SJSA1 (cell line): ENCODE measurements at regions not wholly inside any gene's neighbourhood (a gene's known extent, or its start where the extent isn't known, plus 50 kb on each side); places are given as distances from the start of the nearest gene placed in this dataset.
"Not testable (repeated sequence)": the region's sequence is repeated elsewhere in the genome, so short reads cannot be mapped to it uniquely, and the experiment has no call there.

ENCODE experiments used
- DNase-seq, 2 experiments: peaks; one replicate each; pipeline ENCODE4 v3.0.0-alpha.2; 2015 to 2020; ENCODE audit warnings: low spot score in 2 of 2, low read depth in 1 of 2
- H3K27ac ChIP-seq: fragments of 250-450 bp; sonication (Bioruptor Pico); 2 replicates; pipeline ENCODE4 v1.5.1; 2020; ENCODE audit warnings: mild to moderate bottlenecking, moderate library complexity
- H3K27me3 ChIP-seq: fragments of 250-450 bp; sonication (Bioruptor Pico); replicated peaks from 2 replicates; pipeline ENCODE4 v1.5.1; 2020; ENCODE audit warnings: mild to moderate bottlenecking, moderate library complexity
- H3K36me3 ChIP-seq: fragments of 250-450 bp; sonication (Bioruptor Pico); 2 replicates; pipeline ENCODE4 v1.5.1; 2020; ENCODE audit warnings: mild to moderate bottlenecking
- H3K4me1 ChIP-seq: fragments of 250-450 bp; sonication (Bioruptor Pico); replicated peaks from 2 replicates; pipeline ENCODE4 v1.6.1; 2021; ENCODE audit warnings: mild to moderate bottlenecking
- H3K4me3 ChIP-seq: fragments of 250-450 bp; sonication (Bioruptor Pico); 2 replicates; pipeline ENCODE4 v1.5.1; 2020; ENCODE audit warnings: mild to moderate bottlenecking
- H3K9me3 ChIP-seq: fragments of 250-450 bp; sonication (Bioruptor Pico); replicated peaks from 2 replicates; pipeline ENCODE4 v1.5.1; 2020; ENCODE audit warnings: mild to moderate bottlenecking

DNA sequence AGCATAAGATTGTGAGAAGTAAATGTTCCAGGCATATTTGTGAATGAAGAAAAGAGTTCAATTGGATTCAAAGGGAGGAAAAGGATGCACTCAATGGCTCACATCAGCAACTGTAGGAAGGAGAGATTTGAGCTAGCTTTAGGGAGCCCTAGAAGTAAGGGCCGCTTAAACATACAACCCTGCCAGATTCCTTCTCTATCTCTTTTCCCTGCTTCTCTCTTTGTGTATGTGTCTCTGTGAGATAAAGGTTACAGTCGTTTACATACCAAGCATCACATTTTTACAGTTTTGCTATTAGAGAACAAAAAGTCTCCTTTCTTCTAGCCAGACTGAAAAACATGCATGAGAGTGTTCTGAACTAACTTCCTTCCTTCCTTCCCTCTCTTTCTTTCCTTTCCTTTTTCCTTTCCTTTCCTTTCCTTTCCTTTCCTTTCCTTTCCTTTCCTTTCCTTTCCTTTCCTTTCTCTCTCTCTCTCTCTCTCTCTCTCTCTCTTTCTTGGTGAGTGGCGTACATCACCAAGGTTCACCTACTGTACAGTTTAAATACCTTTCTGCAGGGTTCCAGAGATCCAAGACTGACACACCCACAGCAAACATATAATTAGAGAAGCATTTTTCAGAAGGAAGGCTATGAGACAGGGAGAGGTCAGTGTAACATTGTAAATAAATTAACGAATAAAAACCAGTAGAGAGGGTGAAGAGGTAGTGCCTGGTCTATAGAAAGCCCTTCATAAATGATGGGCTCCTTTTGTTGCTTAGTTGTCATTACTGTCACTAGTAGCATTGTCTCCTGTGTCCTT lies 240.4 kb downstream of the ARL4A start:
- no peaks in the 10 kb centered on the region for H3K36me3 ChIP-seq
- DNase-seq = no peak
- no peak overlapping the region for H3K27ac ChIP-seq
- no peak overlapping the region for H3K4me3 ChIP-seq
- H3K9me3 ChIP-seq = no peaks in the 10 kb centered on the region
- no peaks in the 10 kb centered on the region for H3K27me3 ChIP-seq
- H3K4me1 ChIP-seq = no peaks in the 10 kb centered on the region

DNA sequence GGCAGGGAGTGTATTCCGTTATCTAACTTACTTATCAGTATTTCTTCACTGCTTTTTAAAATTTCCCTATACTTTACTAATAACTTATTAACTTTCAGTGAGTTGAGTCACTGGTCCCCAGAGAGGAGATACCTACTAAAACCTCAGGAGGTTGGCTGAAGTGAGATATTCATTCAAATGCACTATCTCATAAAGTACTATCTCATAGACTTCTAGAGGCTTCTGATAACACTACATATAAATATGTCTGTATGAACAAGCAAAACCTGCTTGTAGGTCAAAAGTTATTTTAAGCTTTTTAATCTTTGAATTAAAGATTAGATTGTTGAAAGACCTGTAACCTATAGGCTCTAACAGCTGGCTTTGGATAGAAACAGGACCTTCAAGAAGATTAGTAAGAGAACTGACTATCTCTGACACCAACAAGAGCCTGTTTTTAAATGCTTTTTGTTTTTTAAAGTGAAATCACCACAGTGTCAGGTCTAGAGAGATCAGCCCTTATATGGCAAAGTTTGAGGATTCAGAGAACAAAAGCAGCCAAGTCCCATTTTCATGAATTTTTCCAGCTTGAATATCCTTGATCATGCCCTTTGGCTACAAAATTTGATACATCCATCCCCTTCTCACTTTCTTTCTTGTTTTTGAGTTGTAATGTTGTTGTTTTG lies 242.2 kb downstream of the ARL4A start:
- no peak for DNase-seq
- Histone ChIP-seq H3K36me3 (no peaks in the 10 kb centered on the region), H3K9me3 (no peaks in the 10 kb centered on the region), H3K27ac (no peak overlapping the region), H3K4me1 (no peaks in the 10 kb centered on the region), H3K4me3 (no peak overlapping the region), H3K27me3 (no peaks in the 10 kb centered on the region)

DNA sequence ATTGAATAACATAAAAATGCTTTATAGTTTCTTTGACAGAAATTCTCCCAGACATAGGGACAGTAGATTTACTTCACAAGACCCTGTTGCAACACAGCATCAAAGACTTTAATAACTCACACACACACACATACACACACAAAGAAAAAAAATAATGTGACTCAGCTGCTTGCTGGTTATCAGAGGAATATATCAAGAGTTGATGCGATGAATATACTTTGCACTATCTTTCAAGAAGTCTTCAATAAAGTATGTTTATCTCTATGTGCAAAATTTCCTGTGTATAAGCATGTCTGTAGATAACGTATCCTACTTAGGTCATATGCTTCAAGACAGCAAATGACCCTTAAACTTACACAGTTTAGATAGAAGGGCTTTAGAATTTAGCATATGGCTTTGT lies 243.1 kb downstream of the ARL4A start:
- H3K4me3 ChIP-seq = no peak overlapping the region

DNA sequence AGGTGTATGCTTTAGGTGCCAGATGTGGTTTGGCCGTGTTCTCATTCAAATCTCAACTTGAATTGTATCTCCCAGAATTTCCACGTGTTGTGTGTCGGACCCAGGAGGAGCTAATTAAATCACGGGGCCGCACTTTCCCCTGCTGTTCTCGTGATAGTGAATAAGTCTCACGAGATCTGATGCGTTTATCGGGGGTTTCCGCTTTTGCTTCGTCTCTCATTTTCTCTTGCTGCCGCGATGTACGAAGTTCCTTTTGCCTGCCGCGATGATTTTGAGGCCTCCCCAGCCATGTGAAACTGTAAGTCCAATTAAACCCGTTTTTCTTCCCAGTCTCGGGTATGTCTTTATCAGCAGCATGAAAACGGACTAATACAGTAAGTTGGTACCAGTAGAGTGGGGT lies 244.0 kb downstream of the ARL4A start:
- not testable (repeated sequence) for H3K36me3 ChIP-seq, H3K4me1 ChIP-seq, H3K9me3 ChIP-seq, H3K27ac ChIP-seq, H3K4me3 ChIP-seq, DNase-seq, H3K27me3 ChIP-seq

More for the DNA sequence above, 243.1 kb downstream of the ARL4A start:
- Histone ChIP-seq H3K36me3 (no peaks in the 10 kb centered on the region), H3K27me3 (no peaks in the 10 kb centered on the region), H3K27ac (no peak overlapping the region), H3K9me3 (no peaks in the 10 kb centered on the region), H3K4me1 (no peaks in the 10 kb centered on the region)
- DNase-seq = no peak

DNA sequence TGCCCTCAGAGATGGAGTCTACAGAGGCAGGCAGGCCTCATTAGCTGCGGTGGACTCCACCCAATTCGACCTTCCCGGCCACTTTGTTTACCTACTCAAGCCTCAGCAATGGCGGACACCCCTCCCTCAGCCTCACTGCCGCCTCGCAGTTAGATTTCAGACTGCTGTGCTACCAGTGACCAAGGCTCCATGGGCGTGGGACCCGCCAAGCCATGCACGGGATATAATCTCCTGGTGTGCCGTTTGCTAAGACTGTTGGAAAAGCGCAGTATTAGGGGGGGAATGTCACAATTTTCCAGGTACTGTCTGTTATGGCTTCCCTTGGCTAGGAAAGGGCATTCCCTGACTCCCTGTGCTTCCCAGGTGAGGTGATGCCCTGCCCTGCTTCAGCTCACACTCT lies 252.3 kb downstream of the ARL4A start:
- H3K9me3 ChIP-seq = no peaks in the 10 kb centered on the region
- no peak overlapping the region for H3K27ac ChIP-seq
- H3K27me3 ChIP-seq = no peaks in the 10 kb centered on the region
- no peaks in the 10 kb centered on the region for H3K36me3 ChIP-seq
- no peak for DNase-seq
- H3K4me1 ChIP-seq = no peaks in the 10 kb centered on the region
- no peak overlapping the region for H3K4me3 ChIP-seq

DNA sequence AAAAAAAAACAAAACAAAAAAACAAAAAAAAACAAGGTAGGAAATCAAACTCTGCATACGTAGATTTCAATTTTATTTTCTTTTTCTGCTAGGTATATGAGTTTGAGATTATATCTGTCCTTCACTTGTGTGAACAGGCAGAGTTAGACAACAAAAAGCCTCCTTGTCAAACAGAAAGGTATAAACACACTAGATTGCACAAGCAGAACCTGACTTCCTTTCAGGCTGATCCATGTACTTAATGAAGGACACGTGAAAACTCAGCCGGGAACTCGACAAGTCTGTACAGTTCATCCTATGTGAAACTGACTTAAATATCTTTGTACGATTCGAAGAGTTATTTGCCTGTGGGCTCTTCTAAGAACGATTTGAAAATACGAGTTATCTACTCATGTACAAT lies 254.1 kb downstream of the ARL4A start:
- H3K27ac ChIP-seq = no peak overlapping the region
- no peaks in the 10 kb centered on the region for H3K4me1 ChIP-seq
- DNase-seq = no peak

DNA sequence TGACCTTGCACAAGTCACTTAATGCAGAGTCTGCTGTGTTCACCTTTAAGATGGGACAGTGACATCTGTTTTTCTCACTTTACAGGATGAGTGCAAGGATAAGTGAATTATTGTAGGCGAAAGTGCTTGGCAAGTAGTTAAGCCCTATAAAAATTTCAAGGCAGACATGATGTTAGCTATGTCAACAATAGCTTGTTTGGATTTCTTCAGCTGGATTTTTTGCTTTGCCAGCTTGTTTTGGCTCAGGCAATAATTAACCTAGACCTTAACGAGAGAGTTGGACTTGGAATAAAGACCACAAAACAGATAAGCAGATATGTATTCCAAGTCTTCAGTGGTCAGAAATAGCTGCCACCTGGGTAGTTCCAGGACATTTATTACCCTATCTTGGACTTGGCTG lies 255.2 kb downstream of the ARL4A start:
- Histone ChIP-seq H3K4me1 (no peaks in the 10 kb centered on the region), H3K4me3 (no peak overlapping the region), H3K36me3 (no peaks in the 10 kb centered on the region), H3K27me3 (no peaks in the 10 kb centered on the region), H3K27ac (no peak overlapping the region), H3K9me3 (no peaks in the 10 kb centered on the region)
- no peak for DNase-seq

More for the DNA sequence above, 254.1 kb downstream of the ARL4A start:
- no peak overlapping the region for H3K4me3 ChIP-seq
- H3K9me3 ChIP-seq = no peaks in the 10 kb centered on the region
- H3K36me3 ChIP-seq = no peaks in the 10 kb centered on the region
- no peaks in the 10 kb centered on the region for H3K27me3 ChIP-seq

DNA sequence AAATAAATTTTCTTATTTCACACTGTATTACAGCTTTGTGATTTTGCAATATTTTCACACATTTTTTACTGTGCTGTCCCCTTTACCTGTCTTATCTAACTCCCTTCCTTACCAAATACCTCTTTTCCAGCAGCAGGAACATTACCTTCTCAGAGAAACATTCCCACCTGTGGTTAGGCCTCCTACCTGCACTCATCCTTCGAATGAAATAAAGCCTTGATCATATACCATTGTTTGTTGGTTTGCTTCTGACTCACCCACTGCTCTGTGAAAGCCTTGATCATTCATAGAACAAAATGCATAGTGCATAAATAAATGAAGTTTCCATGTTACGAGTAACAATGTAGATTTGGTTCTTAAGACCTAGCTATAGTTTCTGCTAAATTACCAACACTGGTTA lies 256.3 kb downstream of the ARL4A start:
- no peaks in the 10 kb centered on the region for H3K36me3 ChIP-seq
- no peak overlapping the region for H3K27ac ChIP-seq
- no peak for DNase-seq
- no peak overlapping the region for H3K4me3 ChIP-seq
- no peaks in the 10 kb centered on the region for H3K27me3 ChIP-seq
- H3K4me1 ChIP-seq = no peaks in the 10 kb centered on the region
- H3K9me3 ChIP-seq = no peaks in the 10 kb centered on the region

DNA sequence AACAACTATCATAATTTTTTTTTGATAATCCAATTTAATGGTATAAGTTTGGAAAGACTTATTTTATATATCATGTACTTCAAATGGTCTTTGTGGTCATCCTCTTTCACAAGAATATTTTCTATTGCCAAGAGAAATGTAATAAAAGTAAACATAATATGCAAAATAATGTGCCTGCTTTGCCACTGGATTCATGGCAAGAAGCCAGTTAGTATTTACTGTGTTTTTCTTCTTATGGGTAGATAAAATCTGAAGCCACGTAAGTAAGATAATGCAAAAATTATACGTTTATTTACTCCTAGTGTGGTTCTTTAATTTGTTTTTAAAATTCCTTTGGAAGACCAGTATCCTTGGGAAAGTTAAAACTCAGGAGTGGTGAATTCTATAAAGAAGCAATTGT lies 258.5 kb downstream of the ARL4A start:
- Histone ChIP-seq H3K27me3 (no peaks in the 10 kb centered on the region), H3K27ac (no peak overlapping the region), H3K36me3 (no peaks in the 10 kb centered on the region), H3K9me3 (no peaks in the 10 kb centered on the region), H3K4me1 (no peaks in the 10 kb centered on the region), H3K4me3 (no peak overlapping the region)
- DNase-seq = no peak

DNA sequence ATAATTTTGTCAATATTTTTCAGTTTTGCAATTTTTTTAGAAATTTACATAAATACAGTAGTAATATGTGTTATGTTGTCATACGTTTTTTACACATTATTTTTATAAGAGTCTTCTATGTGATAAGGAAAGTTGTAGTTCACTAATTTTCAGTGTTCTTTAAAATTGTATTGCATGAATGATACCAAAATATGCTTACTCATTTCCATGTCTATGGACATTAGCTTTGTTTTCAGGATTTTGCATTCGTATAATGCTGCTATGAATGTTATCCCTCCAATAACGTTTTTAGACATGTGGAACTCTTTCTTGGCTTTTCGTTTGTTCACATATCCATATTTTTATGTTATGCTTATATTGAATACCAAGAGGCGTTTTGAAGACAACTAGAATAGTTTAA lies 260.0 kb downstream of the ARL4A start:
- H3K27ac ChIP-seq = no peak overlapping the region

DNA sequence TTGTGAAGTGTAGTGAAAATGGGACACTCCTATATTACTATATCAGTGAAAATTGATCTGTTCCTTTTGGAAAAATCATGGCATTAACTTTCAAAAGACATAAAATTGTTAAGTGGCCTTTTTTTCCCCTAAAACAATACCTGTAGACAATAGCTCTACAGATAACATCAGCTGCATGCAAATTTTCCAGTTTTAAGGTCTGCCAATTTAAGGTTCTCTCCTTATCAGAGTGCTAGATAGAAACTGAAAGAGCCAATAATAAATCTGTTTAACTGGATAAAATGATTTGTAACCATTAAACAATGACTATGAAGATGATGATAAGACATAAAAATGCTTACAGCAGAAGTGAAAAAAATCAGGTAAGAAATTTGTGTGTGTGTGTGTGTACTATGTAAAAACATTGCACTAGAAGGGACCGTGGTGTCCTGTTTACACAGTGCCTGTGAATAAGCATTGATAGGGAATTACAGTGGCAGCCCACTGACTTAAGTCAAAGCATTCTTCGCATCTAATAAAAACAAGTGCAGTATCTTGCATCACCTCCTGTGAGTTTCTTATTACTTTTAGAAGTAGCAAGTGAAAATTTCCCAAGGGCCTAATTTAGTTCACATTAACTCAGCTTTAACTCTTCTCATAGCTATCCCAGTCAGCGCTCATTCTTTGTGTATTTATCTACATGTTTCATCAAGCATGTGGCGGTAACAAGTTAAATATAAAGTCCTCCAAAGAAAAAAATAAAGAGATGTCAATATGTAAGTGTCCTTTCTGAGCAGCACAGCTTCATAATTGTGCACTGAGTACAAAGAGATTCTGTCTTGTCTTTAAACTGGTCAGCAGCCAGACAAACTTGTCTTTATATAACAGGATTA lies 261.9 kb downstream of the ARL4A start:
- Histone ChIP-seq H3K9me3 (no peaks in the 10 kb centered on the region), H3K4me1 (no peaks in the 10 kb centered on the region), H3K36me3 (no peaks in the 10 kb centered on the region), H3K27me3 (no peaks in the 10 kb centered on the region), H3K4me3 (no peak overlapping the region), H3K27ac (no peak overlapping the region)
- DNase-seq = no peak

More for the DNA sequence above, 260.0 kb downstream of the ARL4A start:
- H3K27me3 ChIP-seq = no peaks in the 10 kb centered on the region
- H3K36me3 ChIP-seq = no peaks in the 10 kb centered on the region
- no peaks in the 10 kb centered on the region for H3K4me1 ChIP-seq
- no peak overlapping the region for H3K4me3 ChIP-seq
- H3K9me3 ChIP-seq = no peaks in the 10 kb centered on the region
- DNase-seq = no peak

DNA sequence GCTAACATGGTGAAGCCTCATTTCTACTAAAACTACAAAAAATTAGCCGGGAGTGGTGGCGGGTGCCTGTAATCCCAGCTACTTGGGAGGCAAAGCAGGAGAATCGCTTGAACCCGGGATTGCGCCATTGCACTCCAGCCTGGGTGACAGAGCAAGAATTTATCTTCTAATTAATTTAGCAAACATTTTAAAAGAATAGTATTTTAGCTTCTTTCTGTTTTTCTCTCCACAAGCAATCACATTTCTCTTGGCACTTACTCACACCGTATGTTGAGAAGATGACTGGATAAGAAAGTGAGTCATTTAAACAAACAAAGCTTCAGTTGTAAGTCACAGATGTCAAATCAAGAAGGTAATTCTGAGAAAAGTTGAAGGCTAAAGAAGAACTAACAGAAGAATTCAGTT lies 264.0 kb downstream of the ARL4A start:
- Histone ChIP-seq H3K27ac (no peak overlapping the region), H3K4me3 (no peak overlapping the region), H3K9me3 (no peaks in the 10 kb centered on the region), H3K27me3 (no peaks in the 10 kb centered on the region), H3K36me3 (no peaks in the 10 kb centered on the region), H3K4me1 (no peaks in the 10 kb centered on the region)
- peak in 1 of 2 experiments; percentile 5 for DNase-seq

DNA sequence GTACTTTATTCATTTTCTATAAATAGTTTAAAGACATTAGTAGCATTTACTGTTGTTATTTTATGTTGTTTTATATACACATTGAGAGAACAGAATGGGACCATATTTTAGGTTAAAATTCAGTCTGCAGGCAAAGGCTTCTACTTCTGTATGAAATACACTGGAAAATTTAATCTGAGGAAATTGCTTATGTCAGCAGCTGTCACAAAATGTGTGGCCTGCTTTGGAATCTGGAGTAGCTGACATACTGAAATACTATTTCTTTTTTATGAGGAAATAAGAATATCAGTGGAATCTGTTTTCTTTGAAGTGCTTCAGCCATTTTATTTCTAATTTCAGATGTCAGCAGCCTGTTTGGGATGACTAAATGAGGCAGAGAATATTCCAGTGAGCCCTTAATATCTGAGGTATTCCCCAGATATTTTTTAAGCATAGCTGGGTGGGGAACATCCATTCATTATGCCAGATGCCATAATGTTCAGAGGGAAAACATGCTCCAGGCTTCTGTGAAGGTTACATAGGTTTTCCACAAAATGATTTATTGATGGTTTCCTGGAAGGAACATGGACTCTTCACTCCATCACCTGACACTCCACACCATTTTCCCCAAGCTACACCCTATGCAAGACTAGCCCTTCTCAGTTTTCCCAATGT lies 267.1 kb downstream of the ARL4A start:
- Histone ChIP-seq H3K9me3 (no peaks in the 10 kb centered on the region), H3K4me3 (no peak overlapping the region), H3K4me1 (no peaks in the 10 kb centered on the region), H3K27me3 (no peaks in the 10 kb centered on the region), H3K36me3 (no peaks in the 10 kb centered on the region), H3K27ac (no peak overlapping the region)
- DNase-seq = no peak
